H1 (cell line): ENCODE measurements at regions not wholly inside any gene's neighbourhood (a gene's known extent, or its start where the extent isn't known, plus 50 kb on each side); places are given as distances from the start of the nearest gene placed in this dataset.

Experiments
- CTCF ChIA-PET: fragments of 300-600 bp; sonication (Branson Sonifier 250); formaldehyde crosslinking; loops from one replicate; lab custom pipeline; 2021; ENCODE audit not compliant: partially characterized antibody; lab: Charles Lee
- POLR2A ChIA-PET: fragments of 300-600 bp; sonication (Branson Sonifier 250); formaldehyde crosslinking; loops from one replicate; lab custom pipeline; 2021; ENCODE audit warnings: inconsistent platforms; ENCODE audit not compliant: partially characterized antibody; lab: Charles Lee
- DNase-seq, 2 experiments: peaks; one replicate each; pipeline versions ENCODE4 v3.0.0 to v3.0.0-alpha.2; 2010 to 2022; ENCODE audit warnings: low spot score in 2 of 2, low read depth in 1 of 2, mixed read lengths in 1 of 2
- FAIRE-seq: peaks from 2 replicates; lab custom pipeline; 2011; peaks lifted over from hg19 to GRCh38; lab: Jason Lieb, UNC
- H2AFZ ChIP-seq: 2 replicates; pipeline ENCODE4 v1.8.1; 2012; ENCODE audit warnings: low read length, inconsistent platforms
- H2AK5ac ChIP-seq: 2 replicates; pipeline ENCODE4 v1.6.1; 2013; ENCODE audit warnings: low read depth, low read length
- H2BK120ac ChIP-seq: replicated peaks from 2 replicates; pipeline ENCODE3; 2013; ENCODE audit warnings: low read depth, low read length, inconsistent platforms
- H2BK12ac ChIP-seq: 2 replicates; pipeline ENCODE4 v1.6.1; 2013; ENCODE audit warnings: low read depth, low read length
- H2BK15ac ChIP-seq: 2 replicates; pipeline ENCODE4 v1.6.1; 2013; ENCODE audit warnings: low read length
- H2BK20ac ChIP-seq: 2 replicates; pipeline ENCODE4 v1.6.1; 2013; ENCODE audit warnings: low read length
- H2BK5ac ChIP-seq: 2 replicates; pipeline ENCODE4 v1.6.1; 2013; ENCODE audit warnings: low read depth, low read length
- H3K14ac ChIP-seq: 2 replicates; pipeline ENCODE4 v1.6.1; 2013; ENCODE audit warnings: inconsistent platforms; ENCODE audit not compliant: insufficient read length
- H3K18ac ChIP-seq: 2 replicates; pipeline ENCODE4 v1.6.1; 2013; ENCODE audit warnings: low read length; ENCODE audit errors: extremely low read depth
- H3K23ac ChIP-seq: 2 replicates; pipeline ENCODE4 v1.6.1; 2013; ENCODE audit warnings: inconsistent platforms; ENCODE audit not compliant: insufficient read length
- H3K23me2 ChIP-seq: 2 replicates; pipeline ENCODE4 v1.6.1; 2013; ENCODE audit warnings: low read depth, low read length
- H3K27ac ChIP-seq: 2 replicates; pipeline ENCODE4 v1.6.1; 2011; ENCODE audit warnings: low read depth, low read length, inconsistent platforms
- H3K27me3 ChIP-seq, 4 experiments: replicated peaks in 1 of 4; 1 replicate in 1 of 4; 2 replicates in 3 of 4; pipeline versions ENCODE4 v1.6.1 to v1.8.1; 2011 to 2013; ENCODE audit warnings: low read length in 3 of 4, mild to moderate bottlenecking in 3 of 4, inconsistent platforms in 2 of 4, mixed read lengths in 2 of 4, moderate library complexity in 1 of 4; ENCODE audit not compliant: control insufficient read depth in 3 of 4, insufficient read depth in 3 of 4; ENCODE audit errors: extremely low read depth in 1 of 4
- H3K36me3 ChIP-seq, 4 experiments: 2 replicates each; pipeline versions ENCODE4 v1.6.1 to v1.8.1; 2011 to 2013; ENCODE audit warnings: mild to moderate bottlenecking in 4 of 4, low read length in 3 of 4, moderate library complexity in 2 of 4, control low read depth in 1 of 4, inconsistent platforms in 1 of 4; ENCODE audit not compliant: insufficient read depth in 4 of 4, control insufficient read depth in 2 of 4
- H3K4ac ChIP-seq: replicated peaks from 2 replicates; pipeline ENCODE3; 2013; ENCODE audit warnings: low read length, low read depth, mixed read lengths, inconsistent platforms; ENCODE audit not compliant: insufficient read length
- H3K4me1 ChIP-seq, 4 experiments: replicated peaks in 1 of 4; 1 replicate in 1 of 4; 2 replicates in 3 of 4; pipeline versions ENCODE4 v1.6.1 to v1.8.1; 2011 to 2013; ENCODE audit warnings: low read length in 3 of 4, inconsistent platforms in 2 of 4, mixed read lengths in 1 of 4; ENCODE audit not compliant: insufficient read depth in 4 of 4, control insufficient read depth in 3 of 4
- H3K4me2 ChIP-seq, 2 experiments: 2 replicates each; pipeline versions ENCODE4 v1.6.1 to v1.8.1; 2011 to 2013; ENCODE audit warnings: low read depth in 2 of 2, low read length in 2 of 2, control low read depth in 1 of 2, inconsistent platforms in 1 of 2, mild to moderate bottlenecking in 1 of 2; ENCODE audit not compliant: insufficient read depth in 1 of 2
- H3K4me3 ChIP-seq, 4 experiments: fragments of 200-600, 300-600 bp in 1 of 4; sonication (generic), shearing (Covaris generic), sonication (Bioruptor Twin) in 1 of 4; 2 replicates each; pipeline versions ENCODE4 v1.5.1 to v1.8.1; 2011 to 2016; ENCODE audit warnings: low read length in 4 of 4, low read depth in 3 of 4, control low read depth in 2 of 4, inconsistent platforms in 2 of 4, mild to moderate bottlenecking in 2 of 4, mixed read lengths in 1 of 4, moderate library complexity in 1 of 4; ENCODE audit not compliant: insufficient read depth in 2 of 4; ENCODE audit errors: extremely low read depth in 1 of 4
- H3K56ac ChIP-seq: replicated peaks from 2 replicates; pipeline ENCODE3; 2013; ENCODE audit warnings: low read depth, mild to moderate bottlenecking, mixed read lengths, low read length, inconsistent platforms; ENCODE audit not compliant: insufficient read length
- H3K79me1 ChIP-seq: 2 replicates; pipeline ENCODE4 v1.6.1; 2013; ENCODE audit warnings: low read depth, low read length, control low read depth
- H3K79me2 ChIP-seq, 2 experiments: 2 replicates each; pipeline versions ENCODE4 v1.6.1 to v1.8.1; 2012 to 2013; ENCODE audit warnings: low read length in 2 of 2, mild to moderate bottlenecking in 2 of 2, inconsistent platforms in 1 of 2; ENCODE audit not compliant: insufficient read depth in 2 of 2, control insufficient read depth in 1 of 2
- H3K9ac ChIP-seq, 4 experiments: replicated peaks in 1 of 4; 1 replicate in 1 of 4; 2 replicates in 3 of 4; pipeline versions ENCODE4 v1.6.1 to v1.8.1; 2011 to 2013; ENCODE audit warnings: low read depth in 3 of 4, low read length in 3 of 4, control low read depth in 2 of 4, mild to moderate bottlenecking in 2 of 4, moderate library complexity in 2 of 4, inconsistent platforms in 1 of 4; ENCODE audit errors: extremely low read depth in 1 of 4
- H3K9me3 ChIP-seq, 2 experiments: 2 replicates each; pipeline versions ENCODE4 v1.6.1 to v1.8.1; 2012 to 2013; ENCODE audit warnings: mild to moderate bottlenecking in 2 of 2, moderate library complexity in 2 of 2, control low read depth in 1 of 2, inconsistent platforms in 1 of 2, low read depth in 1 of 2, low read length in 1 of 2, mixed read lengths in 1 of 2; ENCODE audit not compliant: insufficient read depth in 2 of 2
- H4K20me1 ChIP-seq, 2 experiments: replicated peaks in 1 of 2; 2 replicates each; pipeline versions ENCODE3 to v1.8.1; 2011 to 2013; ENCODE audit warnings: inconsistent platforms in 2 of 2, low read length in 2 of 2, mild to moderate bottlenecking in 1 of 2; ENCODE audit not compliant: insufficient read depth in 2 of 2, control insufficient read depth in 1 of 2
- H4K5ac ChIP-seq: 2 replicates; pipeline ENCODE4 v1.6.1; 2013; ENCODE audit warnings: low read length, low read depth, mixed read lengths, inconsistent platforms; ENCODE audit not compliant: insufficient read length
- H4K8ac ChIP-seq: 2 replicates; pipeline ENCODE4 v1.8.0; 2013; ENCODE audit warnings: mild to moderate bottlenecking, moderate library complexity, low read length, inconsistent platforms; ENCODE audit not compliant: insufficient read depth; ENCODE audit errors: extremely low read depth
- H4K91ac ChIP-seq: replicated peaks from 2 replicates; pipeline ENCODE3; 2013; ENCODE audit warnings: low read length, mixed read lengths, inconsistent platforms; ENCODE audit not compliant: insufficient read length
- BRCA1 ChIP-seq: IDR thresholded peaks from 2 replicates; pipeline ENCODE4 v1.6.1; 2012; ENCODE audit warnings: low read depth, low read length, improper control_type of control experiment
- CBX5 ChIP-seq: fragments of 300-800, 300-1000 bp; sonication (generic); IDR thresholded peaks from 2 replicates; pipeline ENCODE4 v1.7.1; 2016; ENCODE audit warnings: antibody characterized with exemption, low read length, low read depth
- CHD2 ChIP-seq: IDR thresholded peaks from 2 replicates; pipeline ENCODE4 v1.6.1; 2012; ENCODE audit warnings: low read length, improper control_type of control experiment
- EZH2 ChIP-seq: fragments of 200-600 bp; sonication (generic); IDR thresholded peaks from 2 replicates; pipeline ENCODE4 v1.7.1; 2012; ENCODE audit warnings: low read depth, mild to moderate bottlenecking, moderate library complexity, low read length, inconsistent platforms; ENCODE audit not compliant: severe bottlenecking
- NRF1 ChIP-seq: IDR thresholded peaks from 2 replicates; pipeline ENCODE4 v1.6.1; 2011; ENCODE audit warnings: mild to moderate bottlenecking, low read depth, low read length, improper control_type of control experiment
- SP1 ChIP-seq: IDR thresholded peaks from 2 replicates; pipeline ENCODE4 v1.6.1; 2011; ENCODE audit warnings: low read depth, low read length
- TAF7 ChIP-seq: optimal IDR thresholded peaks from 2 replicates; pipeline ENCODE3; 2011; ENCODE audit warnings: low read depth, mild to moderate bottlenecking, inconsistent platforms, low read length, moderate library complexity, borderline replicate concordance
- TCF12 ChIP-seq: IDR thresholded peaks from 2 replicates; pipeline ENCODE4 v1.6.1; 2011; ENCODE audit warnings: low read depth, mild to moderate bottlenecking, low read length
- WGBS, 2 experiments: shearing (Covaris generic) in 1 of 2; methylation state at CpG; one replicate each; pipeline versions ENCODE4 v1.1.6 to v1.1.7; 2013 to 2015; ENCODE audit warnings: low lambda C conversion rate in 2 of 2, mixed read lengths in 2 of 2, inconsistent platforms in 1 of 2, low coverage in 1 of 2, missing lambda C conversion rate in 1 of 2; ENCODE audit not compliant: insufficient replicate concordance in 2 of 2, insufficient coverage in 1 of 2, insufficient read length in 1 of 2; ENCODE audit errors: extremely low coverage in 1 of 2, missing lambda C conversion rate in 1 of 2; 5-methylcytosine and 5-hydroxymethylcytosine counted together

DNA sequence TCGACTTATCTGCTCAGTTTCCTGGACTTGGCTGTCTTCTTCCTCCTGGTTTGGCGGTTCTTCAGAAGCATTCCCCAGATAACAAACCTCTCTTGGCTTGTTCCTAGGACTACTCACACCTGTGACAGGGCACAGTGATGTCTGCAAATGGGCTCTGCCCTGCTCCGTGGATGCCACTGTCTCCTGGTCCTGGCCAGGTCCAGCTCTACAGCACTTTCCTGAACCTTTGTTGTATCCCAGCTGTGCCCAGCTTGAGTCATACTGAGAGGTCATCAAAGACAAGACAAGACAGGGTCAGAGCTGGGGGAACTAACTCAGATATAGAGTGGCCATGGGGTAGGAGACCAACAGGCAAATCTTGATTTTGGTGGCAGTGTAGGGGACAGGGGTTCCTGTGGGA, 102.7 kb upstream of the SLC22A23 start:
- CTCF ChIA-PET, result interaction anchor here (0.5 to 1.1 kb wide), 2 partner anchors 24 to 49 kb away, joined by 3 to 4 read pairs; no protein-coding TSS in a partner anchor
- no peak overlapping the region for H2AFZ ChIP-seq
- TF ChIP-seq SP1 (no peak), CHD2 (no peak), TAF7 (no peak), TCF12 (no peak), NRF1 (no peak), EZH2 (no peak), BRCA1 (no peak), CBX5 (no peak)

More for the DNA sequence above, 102.7 kb upstream of the SLC22A23 start:
- H2BK15ac ChIP-seq, result no peak overlapping the region
- H3K79me2 ChIP-seq, result no peaks in the 10 kb centered on the region
- H2BK12ac ChIP-seq, result no peak overlapping the region
- no peaks in the 10 kb centered on the region for H3K79me1 ChIP-seq
- H2AK5ac ChIP-seq, result peak overlapping the region; percentile 71; the same call in 1 of the 2 replicates
- no peak overlapping the region for H3K4ac ChIP-seq
- no peak overlapping the region for H2BK20ac ChIP-seq
- no peak for FAIRE-seq
- H4K5ac ChIP-seq, result no peak overlapping the region
- no peaks in the 10 kb centered on the region; the same call in 1 of the 2 replicates for H3K23me2 ChIP-seq
- H3K4me1 ChIP-seq, result peaks cover 0 to 2% (median 0%) of the 10 kb centered on the region in 4 experiments; a peak in 2 of 7 replicates
- DNase-seq, result no peak
- no peak overlapping the region for H3K27ac ChIP-seq
- no peaks in the 10 kb centered on the region for H3K36me3 ChIP-seq
- no peak overlapping the region for H3K9ac ChIP-seq
- H3K18ac ChIP-seq, result no peak overlapping the region
- H2BK5ac ChIP-seq, result no peak overlapping the region
- H3K9me3 ChIP-seq, result no peaks in the 10 kb centered on the region
- 85% methylated on average over 3 of the region's 3 CpGs; no CpG with 5 or more reads in 1 of the 2 experiments for WGBS, 2 experiments
- H4K8ac ChIP-seq, result no peak overlapping the region
- H3K23ac ChIP-seq, result no peak overlapping the region
- POLR2A ChIA-PET, result no interaction called here
- no peak overlapping the region for H2BK120ac ChIP-seq
- no peak overlapping the region for H4K91ac ChIP-seq
- no peak overlapping the region for H3K4me3 ChIP-seq
- H3K27me3 ChIP-seq, result no peaks in the 10 kb centered on the region
- H3K56ac ChIP-seq, result no peak overlapping the region
- H3K4me2 ChIP-seq, result no peak overlapping the region
- no peak overlapping the region for H3K14ac ChIP-seq
- no peaks in the 10 kb centered on the region for H4K20me1 ChIP-seq
